Naive thymus-derived CD4-positive, alpha-beta T cell (primary cell): ENCODE measurements at regions not wholly inside any gene's neighbourhood (a gene's known extent, or its start where the extent isn't known, plus 50 kb on each side); places are given as distances from the start of the nearest gene placed in this dataset.

Experiments
- ATAC-seq: fragments of 150-1000 bp; cut with Tn5 transposase; 2 replicates; pipeline ENCODE4 v1.10.0; 2021; ENCODE audit warnings: mild to moderate bottlenecking, moderate library complexity
- CTCF ChIA-PET: fragments of 350-600 bp; sonication (Branson Sonifier 250); formaldehyde crosslinking; loops from one replicate; lab custom pipeline; 2021; ENCODE audit warnings: antibody characterized with exemption; lab: Charles Lee
- POLR2A ChIA-PET: fragments of 350-600 bp; sonication (Branson Sonifier 250); formaldehyde crosslinking; loops from one replicate; lab custom pipeline; 2021; ENCODE audit warnings: antibody characterized with exemption, inconsistent platforms; lab: Charles Lee
- DNase-seq, 9 donors: peaks; one replicate each; pipeline versions ENCODE4 v3.0.0 to v3.0.0-alpha.2; 2020 to 2022; ENCODE audit warnings: mixed read lengths in 1 of 9
- H3K27ac ChIP-seq: one replicate; pipeline ENCODE4 v1.7.0; 2013; ENCODE audit warnings: mild to moderate bottlenecking, low read depth, low read length, moderate library complexity
- H3K27me3 ChIP-seq, 2 donors: one replicate each; pipeline ENCODE4 v1.7.0; 2013; ENCODE audit warnings: low read length in 2 of 2, mild to moderate bottlenecking in 2 of 2, moderate library complexity in 2 of 2; ENCODE audit not compliant: control insufficient read depth in 2 of 2, insufficient read depth in 2 of 2
- H3K36me3 ChIP-seq, 3 experiments: 1 replicate in 2 of 3; 2 replicates in 1 of 3; pipeline ENCODE4 v1.7.0; 2013; ENCODE audit warnings: low read length in 3 of 3, mild to moderate bottlenecking in 3 of 3, moderate library complexity in 1 of 3; ENCODE audit not compliant: insufficient read depth in 3 of 3, control insufficient read depth in 2 of 3
- H3K4me1 ChIP-seq, 2 donors: one replicate each; pipeline ENCODE4 v1.7.0; 2013; ENCODE audit warnings: low read length in 2 of 2, mild to moderate bottlenecking in 2 of 2, moderate library complexity in 1 of 2; ENCODE audit not compliant: control insufficient read depth in 2 of 2, insufficient read depth in 2 of 2
- H3K4me3 ChIP-seq: 2 replicates; pipeline ENCODE4 v1.7.0; 2013; ENCODE audit warnings: mild to moderate bottlenecking, low read length
- H3K9me3 ChIP-seq, 3 experiments: 1 replicate in 2 of 3; 2 replicates in 1 of 3; pipeline ENCODE4 v1.7.0; 2013; ENCODE audit warnings: low read length in 3 of 3; ENCODE audit not compliant: control insufficient read depth in 2 of 3
- H3K27ac Mint-ChIP-seq, 9 donors: one replicate each; pipeline ENCODE4 v1.8.0; 2020 to 2022; ENCODE audit warnings: mixed read lengths in 9 of 9, mild to moderate bottlenecking in 8 of 9, moderate library complexity in 5 of 9, inconsistent platforms in 2 of 9
- H3K27me3 Mint-ChIP-seq, 5 donors: one replicate each; pipeline ENCODE4 v1.8.0; 2021 to 2022; ENCODE audit warnings: mixed read lengths in 5 of 5, mild to moderate bottlenecking in 1 of 5
- H3K36me3 Mint-ChIP-seq, 5 donors: one replicate each; pipeline ENCODE4 v1.8.0; 2020 to 2022; ENCODE audit warnings: mixed read lengths in 5 of 5, mild to moderate bottlenecking in 3 of 5, inconsistent platforms in 1 of 5
- H3K4me1 Mint-ChIP-seq, 7 donors: one replicate each; pipeline ENCODE4 v1.8.0; 2020 to 2022; ENCODE audit warnings: mixed read lengths in 7 of 7, mild to moderate bottlenecking in 3 of 7, inconsistent platforms in 1 of 7
- H3K4me3 Mint-ChIP-seq, 10 donors: one replicate each; pipeline ENCODE4 v1.8.0; 2020 to 2022; ENCODE audit warnings: mild to moderate bottlenecking in 10 of 10, mixed read lengths in 10 of 10, moderate library complexity in 6 of 10, inconsistent platforms in 2 of 10
- H3K9me3 Mint-ChIP-seq, 11 donors: one replicate each; pipeline ENCODE4 v1.8.0; 2020 to 2022; ENCODE audit warnings: mixed read lengths in 11 of 11, mild to moderate bottlenecking in 4 of 11, inconsistent platforms in 1 of 11, moderate library complexity in 1 of 11
- intact Hi-C, 2 donors: fragments of 100-400 bp; cut with micrococcal nuclease; formaldehyde crosslinking; loops; one replicate each; pipeline ENCODE4 v1.15.1; 2023

DNA sequence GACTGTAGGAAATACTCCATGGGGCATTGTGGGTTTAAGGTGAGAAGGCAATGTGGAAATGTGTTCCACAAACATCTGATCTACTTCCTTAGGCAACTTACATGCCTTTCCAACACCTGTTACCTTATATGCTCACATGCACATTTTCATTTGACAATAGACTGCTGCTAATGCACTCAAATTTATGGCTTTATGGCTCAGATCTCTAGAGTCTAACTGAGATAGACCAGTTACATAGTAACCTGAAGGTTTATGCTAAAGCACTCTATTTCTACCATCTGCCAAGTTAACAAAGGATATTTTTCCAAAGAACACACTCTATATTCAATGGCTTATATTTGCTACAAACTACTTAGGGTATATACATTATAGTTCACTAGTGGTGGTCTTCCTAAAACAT is 969.0 kb downstream of the TECRL start:
- Histone ChIP-seq H3K27me3 (no peaks in the 10 kb centered on the region), H3K4me1 (no peaks in the 10 kb centered on the region), H3K36me3 (no peaks in the 10 kb centered on the region), H3K4me3 (no peak overlapping the region), H3K9me3 (no peaks in the 10 kb centered on the region), H3K27ac (no peak overlapping the region)
- H3K9me3 Mint-ChIP-seq, result peaks cover 0 to 23% (median 7%) of the 10 kb centered on the region in 11 donors
- H3K36me3 Mint-ChIP-seq, result peaks cover 0 to 6% (median 0%) of the 10 kb centered on the region in 5 donors
- no peak overlapping the region for H3K27ac Mint-ChIP-seq
- H3K4me1 Mint-ChIP-seq, result no peaks in the 10 kb centered on the region
- DNase-seq (no peak), ATAC-seq (no peak)
- POLR2A ChIA-PET, result no interaction called here
- no peaks in the 10 kb centered on the region for H3K27me3 Mint-ChIP-seq
- intact Hi-C loops, result no loop called here
- H3K4me3 Mint-ChIP-seq, result no peak overlapping the region
- CTCF ChIA-PET, result no interaction called here

DNA sequence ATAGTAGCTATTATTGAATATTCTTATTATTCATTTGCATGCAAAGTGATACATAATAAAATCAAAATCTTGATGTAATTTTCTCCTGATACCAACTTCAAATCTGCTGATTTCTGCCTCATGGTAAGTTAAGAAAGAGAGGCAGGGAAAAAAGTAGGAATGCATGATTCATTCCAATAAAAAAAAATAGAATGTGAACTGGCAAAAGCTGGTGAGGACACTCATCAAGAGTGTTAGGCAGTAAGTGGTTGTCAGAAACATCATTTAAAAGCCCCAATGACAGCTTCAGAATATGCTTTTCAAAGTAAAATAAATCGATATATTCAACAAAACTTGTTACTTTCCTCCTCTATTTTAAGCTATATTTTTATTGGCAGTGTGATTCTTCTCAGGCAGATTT is 979.1 kb downstream of the TECRL start:
- Histone ChIP-seq H3K27me3 (no peaks in the 10 kb centered on the region), H3K4me1 (no peaks in the 10 kb centered on the region), H3K9me3 (no peaks in the 10 kb centered on the region), H3K36me3 (no peaks in the 10 kb centered on the region), H3K27ac (no peak overlapping the region), H3K4me3 (no peak overlapping the region)
- intact Hi-C loops, result no loop called here
- CTCF ChIA-PET, result no interaction called here
- Mint-ChIP-seq H3K4me1 (no peaks in the 10 kb centered on the region), H3K9me3 (peaks cover 2 to 21% (median 7%) of the 10 kb centered on the region in 11 donors), H3K27me3 (no peaks in the 10 kb centered on the region), H3K36me3 (no peaks in the 10 kb centered on the region), H3K27ac (no peak overlapping the region), H3K4me3 (no peak overlapping the region)
- POLR2A ChIA-PET, result no interaction called here
- no peak for ATAC-seq
- DNase-seq, result no peak

DNA sequence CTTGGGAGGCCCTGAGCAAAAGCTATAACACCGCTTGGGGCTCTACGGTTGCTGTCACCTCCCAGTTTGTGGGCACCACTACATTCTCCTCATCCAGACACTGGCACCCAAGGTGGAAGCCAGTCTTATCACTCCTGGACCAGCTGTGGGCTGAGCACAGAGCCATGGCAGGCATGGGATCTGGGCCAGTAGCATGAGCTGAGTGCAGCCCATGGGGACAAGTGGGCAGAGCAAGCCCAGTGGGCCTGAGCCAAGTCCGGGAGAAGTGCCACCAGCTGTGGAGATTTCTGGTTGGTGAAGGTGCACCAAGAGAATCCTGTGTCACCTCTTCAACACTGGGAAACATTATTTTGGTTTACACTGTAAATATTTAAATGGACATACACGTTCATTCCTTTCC is 1013.0 kb downstream of the TECRL start:
- DNase-seq (no peak), ATAC-seq (no peak)
- Histone ChIP-seq H3K4me1 (no peaks in the 10 kb centered on the region), H3K4me3 (no peak overlapping the region), H3K27me3 (no peaks in the 10 kb centered on the region), H3K36me3 (no peaks in the 10 kb centered on the region), H3K27ac (no peak overlapping the region), H3K9me3 (peaks cover 0 to 8% (median 0%) of the 10 kb centered on the region in 3 experiments)
- Mint-ChIP-seq H3K27ac (no peak overlapping the region), H3K4me3 (no peak overlapping the region), H3K27me3 (no peaks in the 10 kb centered on the region), H3K4me1 (no peaks in the 10 kb centered on the region), H3K36me3 (no peaks in the 10 kb centered on the region), H3K9me3 (peaks cover 0 to 14% (median 3%) of the 10 kb centered on the region in 11 donors)
- ChIA-PET CTCF (no interaction called here), POLR2A (no interaction called here)
- intact Hi-C loops, result no loop called here

DNA sequence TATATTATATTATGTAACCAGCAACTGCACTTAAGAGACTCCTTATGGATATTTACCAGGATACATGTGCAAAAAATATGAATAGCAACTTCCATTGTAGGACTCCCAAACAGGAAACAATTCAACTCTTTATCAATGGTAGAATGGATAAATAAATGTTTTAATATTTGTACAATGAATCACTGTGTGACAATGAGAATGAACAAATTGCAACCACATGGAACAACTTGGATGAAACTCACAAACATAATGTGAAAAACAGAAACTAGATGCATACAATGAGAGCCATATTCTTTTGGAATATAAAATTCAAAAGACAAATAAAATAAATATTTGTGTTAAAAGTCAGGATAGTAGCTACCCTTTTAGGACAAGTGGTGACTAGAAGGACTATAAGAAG is 1015.7 kb downstream of the TECRL start:
- CTCF ChIA-PET, result no interaction called here
- intact Hi-C loops, result no loop called here
- no peak overlapping the region for H3K27ac Mint-ChIP-seq
- DNase-seq, result no peak
- Histone ChIP-seq H3K4me1 (no peaks in the 10 kb centered on the region), H3K27ac (no peak overlapping the region), H3K36me3 (no peaks in the 10 kb centered on the region), H3K9me3 (peaks cover 0 to 8% (median 0%) of the 10 kb centered on the region in 3 experiments), H3K4me3 (no peak overlapping the region), H3K27me3 (no peaks in the 10 kb centered on the region)
- H3K4me1 Mint-ChIP-seq, result no peaks in the 10 kb centered on the region
- no peak overlapping the region for H3K4me3 Mint-ChIP-seq
- H3K27me3 Mint-ChIP-seq, result no peaks in the 10 kb centered on the region
- H3K36me3 Mint-ChIP-seq, result no peaks in the 10 kb centered on the region
- no peak for ATAC-seq
- peaks cover 0 to 14% (median 3%) of the 10 kb centered on the region in 11 donors for H3K9me3 Mint-ChIP-seq
- POLR2A ChIA-PET, result no interaction called here

DNA sequence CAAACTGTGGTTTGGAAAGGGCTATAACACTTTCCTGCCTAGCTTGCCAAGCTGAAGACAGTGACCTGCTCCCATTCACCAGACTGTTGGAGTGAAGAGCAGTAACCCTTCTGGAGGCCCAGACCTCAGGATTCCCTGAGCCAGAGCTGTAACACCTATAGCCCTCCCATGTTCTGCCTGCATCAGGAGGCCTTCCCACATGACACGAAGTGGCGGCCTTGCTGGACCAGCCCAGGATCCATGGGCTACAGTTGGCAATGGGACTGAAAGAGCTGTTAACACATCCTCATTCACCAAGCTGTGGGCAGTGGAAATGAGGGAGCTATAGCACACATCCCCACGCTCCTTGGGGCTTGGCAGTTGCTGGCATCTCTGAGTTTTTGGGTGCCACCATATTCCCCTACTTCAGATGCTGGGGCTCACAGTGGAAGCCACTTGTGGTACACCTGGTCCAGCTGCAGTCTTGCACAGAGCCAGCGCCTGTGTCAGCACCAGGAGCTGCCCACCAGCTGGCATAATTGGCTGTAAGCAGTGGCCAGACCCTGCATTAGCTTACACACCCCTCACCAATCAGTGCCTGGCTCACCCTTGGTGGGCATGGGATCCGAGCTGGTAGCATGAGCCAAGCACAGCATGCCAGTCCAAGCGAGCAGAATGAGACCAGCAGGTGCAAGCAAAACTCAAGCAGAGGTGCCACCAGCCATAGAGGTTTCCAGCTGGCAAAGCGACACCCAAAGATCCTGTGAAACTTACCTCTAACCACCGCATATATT is 1029.3 kb downstream of the TECRL start:
- ChIA-PET POLR2A (no interaction called here), CTCF (no interaction called here)
- Mint-ChIP-seq H3K4me3 (no peak overlapping the region), H3K27ac (no peak overlapping the region), H3K36me3 (no peaks in the 10 kb centered on the region), H3K9me3 (peaks cover 0 to 15% (median 6%) of the 10 kb centered on the region in 11 donors), H3K4me1 (no peaks in the 10 kb centered on the region), H3K27me3 (no peaks in the 10 kb centered on the region)
- intact Hi-C loops, result no loop called here
- DNase-seq (no peak), ATAC-seq (no peak)
- H3K36me3 ChIP-seq, result no peaks in the 10 kb centered on the region
- H3K4me3 ChIP-seq, result no peak overlapping the region
- no peaks in the 10 kb centered on the region for H3K9me3 ChIP-seq
- H3K4me1 ChIP-seq, result no peaks in the 10 kb centered on the region
- H3K27ac ChIP-seq, result no peak overlapping the region
- H3K27me3 ChIP-seq, result no peaks in the 10 kb centered on the region

DNA sequence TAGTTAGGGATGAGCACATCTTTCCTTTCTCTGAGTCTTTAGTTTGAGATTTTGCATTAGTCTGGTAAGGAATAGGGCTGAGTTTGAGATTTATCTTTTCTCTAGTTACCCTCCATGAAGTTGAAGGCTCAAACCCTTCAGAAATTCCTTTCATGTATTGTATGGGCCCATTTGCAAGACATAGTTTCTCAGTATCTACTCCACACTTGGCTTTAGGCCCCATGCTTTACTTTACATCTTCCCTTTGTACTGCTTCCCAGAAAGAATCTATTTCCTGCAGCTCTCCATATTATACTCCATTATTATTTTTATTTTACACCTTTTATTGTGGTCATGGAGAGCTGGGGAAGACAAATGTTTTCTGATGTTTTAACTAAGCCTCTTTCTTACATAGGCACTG is 1038.2 kb downstream of the TECRL start:
- Mint-ChIP-seq H3K27ac (no peak overlapping the region), H3K36me3 (no peaks in the 10 kb centered on the region), H3K4me3 (no peak overlapping the region), H3K27me3 (no peaks in the 10 kb centered on the region), H3K4me1 (no peaks in the 10 kb centered on the region), H3K9me3 (peaks cover under 1 to 28% (median 7%) of the 10 kb centered on the region in 11 donors)
- no peaks in the 10 kb centered on the region for H3K4me1 ChIP-seq
- H3K27ac ChIP-seq, result no peak overlapping the region
- no peak for ATAC-seq
- no peaks in the 10 kb centered on the region for H3K36me3 ChIP-seq
- no peaks in the 10 kb centered on the region for H3K27me3 ChIP-seq
- ChIA-PET POLR2A (no interaction called here), CTCF (no interaction called here)
- no peaks in the 10 kb centered on the region for H3K9me3 ChIP-seq
- DNase-seq, result no peak
- no peak overlapping the region for H3K4me3 ChIP-seq
- intact Hi-C loops, result no loop called here

DNA sequence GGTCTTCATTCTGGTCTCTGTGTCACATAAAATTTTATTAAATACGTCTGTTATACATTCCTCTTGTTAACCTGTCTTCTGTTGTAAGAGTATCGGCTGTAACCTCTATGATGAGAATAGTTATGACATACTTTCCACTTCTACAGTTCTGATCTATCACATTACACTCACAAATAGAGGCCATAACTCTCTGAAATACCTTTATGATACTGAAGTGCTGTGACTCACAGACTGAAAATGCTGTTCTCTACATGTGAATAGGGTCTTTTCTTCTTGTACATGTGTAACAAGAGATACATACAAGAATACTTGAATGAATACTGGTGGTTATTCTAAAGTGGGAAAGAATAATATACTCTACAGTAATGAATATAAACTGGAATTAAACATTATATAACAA is 1047.6 kb downstream of the TECRL start:
- Histone ChIP-seq H3K4me1 (no peaks in the 10 kb centered on the region), H3K4me3 (no peak overlapping the region), H3K27ac (no peak overlapping the region), H3K9me3 (no peaks in the 10 kb centered on the region), H3K36me3 (no peaks in the 10 kb centered on the region), H3K27me3 (no peaks in the 10 kb centered on the region)
- no peak for DNase-seq
- H3K9me3 Mint-ChIP-seq, result peaks cover 0 to 16% (median 4%) of the 10 kb centered on the region in 11 donors
- intact Hi-C loops, result no loop called here
- H3K27me3 Mint-ChIP-seq, result no peaks in the 10 kb centered on the region
- H3K27ac Mint-ChIP-seq, result no peak overlapping the region
- ChIA-PET CTCF (no interaction called here), POLR2A (no interaction called here)
- no peaks in the 10 kb centered on the region for H3K4me1 Mint-ChIP-seq
- no peak for ATAC-seq
- H3K4me3 Mint-ChIP-seq, result no peak overlapping the region
- H3K36me3 Mint-ChIP-seq, result no peaks in the 10 kb centered on the region
